BJ (cell line): ENCODE measurements at regions not wholly inside any gene's neighbourhood (a gene's known extent, or its start where the extent isn't known, plus 50 kb on each side); places are given as distances from the start of the nearest gene placed in this dataset.

Experiments used
- CTCF ChIA-PET: fragments of 350-600 bp; formaldehyde crosslinking; extraction: SDS; loops from one replicate; lab custom pipeline; 2021; ENCODE audit warnings: antibody characterized with exemption, inconsistent platforms; lab: Yijun Ruan, JAX
- POLR2A ChIA-PET: fragments of 300-600 bp; sonication (Branson Sonifier 250); formaldehyde crosslinking; extraction: SDS; loops from one replicate; lab custom pipeline; 2021; ENCODE audit warnings: antibody characterized with exemption; lab: Charles Lee
- DNase-seq: peaks from one replicate; pipeline ENCODE4 v3.0.0-alpha.2; 2011; ENCODE audit warnings: low read depth
- H3K27me3 ChIP-seq: 2 replicates; pipeline ENCODE4 v1.6.0; 2011; ENCODE audit warnings: low read length; ENCODE audit not compliant: control insufficient read depth, insufficient read depth
- H3K36me3 ChIP-seq: 2 replicates; pipeline ENCODE4 v1.5.1; 2011; ENCODE audit warnings: low read length; ENCODE audit not compliant: control insufficient read depth, insufficient read depth
- H3K4me3 ChIP-seq: 2 replicates; pipeline ENCODE4 v1.5.1; 2011; ENCODE audit warnings: low read depth, mild to moderate bottlenecking, control low read depth, low read length
- CTCF ChIP-seq: IDR thresholded peaks from 2 replicates; pipeline ENCODE4 v1.5.1; 2011; ENCODE audit warnings: low read depth, mild to moderate bottlenecking, control low read depth, inconsistent platforms, low read length, moderate library complexity; ENCODE audit not compliant: insufficient read depth

GRCh38 chr11:92423115-92424034 is 198.8 kb downstream of the FAT3 start:
- POLR2A ChIA-PET = no interaction called here
- no peak for DNase-seq
- CTCF ChIA-PET = no interaction called here

DNA sequence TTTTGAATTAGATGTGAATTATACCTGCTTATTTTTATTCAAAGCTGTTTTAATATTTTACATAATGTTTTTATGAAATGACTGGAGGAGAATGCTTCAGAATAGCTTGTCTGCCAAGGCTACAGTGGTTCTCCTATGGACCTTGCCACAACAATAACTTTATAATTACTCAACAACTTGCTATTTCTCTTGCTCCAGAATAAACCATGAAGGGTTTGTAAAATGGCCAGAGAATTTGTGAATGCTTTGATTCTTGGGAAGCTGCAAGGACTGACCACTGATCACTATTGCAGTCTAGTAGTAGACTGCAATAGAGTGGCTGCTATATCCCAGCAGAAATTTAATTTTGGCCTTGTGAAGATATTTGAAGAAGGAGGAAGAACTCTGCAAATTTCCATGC is 199.7 kb downstream of the FAT3 start:
- Histone ChIP-seq H3K4me3 (no peak overlapping the region), H3K36me3 (no peaks in the 10 kb centered on the region), H3K27me3 (no peaks in the 10 kb centered on the region)
- no peak for TF ChIP-seq CTCF
- peak; percentile 15 for DNase-seq
- CTCF ChIA-PET = no interaction called here
- POLR2A ChIA-PET = no interaction called here

More at GRCh38 chr11:92423115-92424034, 198.8 kb downstream of the FAT3 start:
- Histone ChIP-seq H3K27me3 (no peaks in the 10 kb centered on the region), H3K36me3 (no peaks in the 10 kb centered on the region), H3K4me3 (no peak overlapping the region)
- TF ChIP-seq CTCF = no peak

- CTCF ChIA-PET = no interaction called here
- no peak overlapping the region for H3K4me3 ChIP-seq
- DNase-seq = no peak
- no peaks in the 10 kb centered on the region for H3K27me3 ChIP-seq
- no peak for TF ChIP-seq CTCF
- POLR2A ChIA-PET = no interaction called here
- H3K36me3 ChIP-seq = no peaks in the 10 kb centered on the region
Measured at GRCh38 chr11:92425127-92425526, 200.5 kb downstream of the FAT3 start.

- no peak for DNase-seq
- POLR2A ChIA-PET = no interaction called here
- Histone ChIP-seq H3K27me3 (no peaks in the 10 kb centered on the region), H3K36me3 (no peaks in the 10 kb centered on the region), H3K4me3 (no peak overlapping the region)
- CTCF ChIA-PET = no interaction called here
- no peak for TF ChIP-seq CTCF
Measured at GRCh38 chr11:92432515-92432914, 207.9 kb downstream of the FAT3 start.

- H3K36me3 ChIP-seq = no peaks in the 10 kb centered on the region
- no peaks in the 10 kb centered on the region for H3K27me3 ChIP-seq
- no peak for TF ChIP-seq CTCF
- H3K4me3 ChIP-seq = no peak overlapping the region
- ChIA-PET POLR2A (no interaction called here), CTCF (no interaction called here)
- DNase-seq = no peak
Measured at GRCh38 chr11:92436034-92436920, 211.7 kb downstream of the FAT3 start.
